ENCODE measurements at regions not wholly inside any gene's neighbourhood (a gene's known extent, or its start where the extent isn't known, plus 50 kb on each side); places are given as distances from the start of the nearest gene placed in this dataset.
"Not testable (repeated sequence)": the region's sequence is repeated elsewhere in the genome, so short reads cannot be mapped to it uniquely, and the experiment has no call there.

GRCh38 chr4:112954286-112954685, 95.2 kb upstream of the ANK2 start:
- no peak for TF ChIP-seq TAF1 (IDR thresholded peaks at IDR 0.05; ENCODE audit: borderline replicate concordance, low read depth, low read length)
- no peak for TF ChIP-seq POLR2A (IDR thresholded peaks at IDR 0.05; ENCODE audit: low read depth, low read length)
- no peak for TF ChIP-seq POLR2AphosphoS5 (IDR thresholded peaks at IDR 0.05; ENCODE audit: low read depth, low read length)
- FAIRE-seq (no peak), DNase-seq (ENCODE audit: insufficient read length) (no peak)

GRCh38 chr4:112956484-112956896, 93.0 kb upstream of the ANK2 start:
- TF ChIP-seq POLR2A (IDR thresholded peaks at IDR 0.05; ENCODE audit: low read depth, low read length) (no peak), POLR2AphosphoS5 (IDR thresholded peaks at IDR 0.05; ENCODE audit: low read depth, low read length) (no peak), TAF1 (IDR thresholded peaks at IDR 0.05; ENCODE audit: borderline replicate concordance, low read depth, low read length) (no peak)
- no peak for DNase-seq (ENCODE audit: insufficient read length)
- FAIRE-seq: no peak

- not testable (repeated sequence) for FAIRE-seq; DNase-seq (ENCODE audit: insufficient read length)
These were observed 91.7 kb upstream of the ANK2 start for GRCh38 chr4:112957764-112958163.

- TF ChIP-seq POLR2AphosphoS5 (IDR thresholded peaks at IDR 0.05; ENCODE audit: low read depth, low read length) (no peak), TAF1 (IDR thresholded peaks at IDR 0.05; ENCODE audit: borderline replicate concordance, low read depth, low read length) (no peak), POLR2A (IDR thresholded peaks at IDR 0.05; ENCODE audit: low read depth, low read length) (no peak)
- DNase-seq (ENCODE audit: insufficient read length) (no peak), FAIRE-seq (no peak)
These were observed 82.6 kb upstream of the ANK2 start for GRCh38 chr4:112966701-112967488.

GRCh38 chr4:112968451-112969159, 80.8 kb upstream of the ANK2 start:
- TF ChIP-seq POLR2AphosphoS5 (IDR thresholded peaks at IDR 0.05; ENCODE audit: low read depth, low read length): no peak
- TF ChIP-seq POLR2A (IDR thresholded peaks at IDR 0.05; ENCODE audit: low read depth, low read length): no peak
- TF ChIP-seq TAF1 (IDR thresholded peaks at IDR 0.05; ENCODE audit: borderline replicate concordance, low read depth, low read length): no peak
- FAIRE-seq (no peak), DNase-seq (ENCODE audit: insufficient read length) (no peak)

- TF ChIP-seq POLR2A (IDR thresholded peaks at IDR 0.05; ENCODE audit: low read depth, low read length) (no peak), POLR2AphosphoS5 (IDR thresholded peaks at IDR 0.05; ENCODE audit: low read depth, low read length) (no peak), TAF1 (IDR thresholded peaks at IDR 0.05; ENCODE audit: borderline replicate concordance, low read depth, low read length) (no peak)
- FAIRE-seq (no peak), DNase-seq (ENCODE audit: insufficient read length) (no peak)
These were observed 78.5 kb upstream of the ANK2 start for GRCh38 chr4:112970903-112971302.

GRCh38 chr4:112973750-112974251, 75.7 kb upstream of the ANK2 start:
- TF ChIP-seq POLR2A (IDR thresholded peaks at IDR 0.05; ENCODE audit: low read depth, low read length) (no peak), TAF1 (IDR thresholded peaks at IDR 0.05; ENCODE audit: borderline replicate concordance, low read depth, low read length) (no peak), POLR2AphosphoS5 (IDR thresholded peaks at IDR 0.05; ENCODE audit: low read depth, low read length) (no peak)
- DNase-seq (ENCODE audit: insufficient read length): no peak
- no peak for FAIRE-seq

GRCh38 chr4:112975567-112976355, 73.7 kb upstream of the ANK2 start:
- no peak for FAIRE-seq
- no peak for DNase-seq (ENCODE audit: insufficient read length)
- no peak for TF ChIP-seq POLR2AphosphoS5 (IDR thresholded peaks at IDR 0.05; ENCODE audit: low read depth, low read length)
- no peak for TF ChIP-seq POLR2A (IDR thresholded peaks at IDR 0.05; ENCODE audit: low read depth, low read length)
- TF ChIP-seq TAF1 (IDR thresholded peaks at IDR 0.05; ENCODE audit: borderline replicate concordance, low read depth, low read length): no peak

- no peak for DNase-seq (ENCODE audit: insufficient read length)
- TF ChIP-seq POLR2AphosphoS5 (IDR thresholded peaks at IDR 0.05; ENCODE audit: low read depth, low read length): no peak
- no peak for TF ChIP-seq TAF1 (IDR thresholded peaks at IDR 0.05; ENCODE audit: borderline replicate concordance, low read depth, low read length)
- TF ChIP-seq POLR2A (IDR thresholded peaks at IDR 0.05; ENCODE audit: low read depth, low read length): no peak
- FAIRE-seq: no peak
These were observed 70.6 kb upstream of the ANK2 start for GRCh38 chr4:112978691-112979472.

GRCh38 chr4:112979881-112980421, 69.5 kb upstream of the ANK2 start:
- DNase-seq (ENCODE audit: insufficient read length): no peak
- TF ChIP-seq TAF1 (IDR thresholded peaks at IDR 0.05; ENCODE audit: borderline replicate concordance, low read depth, low read length): no peak
- TF ChIP-seq POLR2A (IDR thresholded peaks at IDR 0.05; ENCODE audit: low read depth, low read length): no peak
- no peak for TF ChIP-seq POLR2AphosphoS5 (IDR thresholded peaks at IDR 0.05; ENCODE audit: low read depth, low read length)
- FAIRE-seq: no peak
